ENCODE measurements at regions not wholly inside any gene's neighbourhood (a gene's known extent, or its start where the extent isn't known, plus 50 kb on each side); places are given as distances from the start of the nearest gene placed in this dataset.

DNA sequence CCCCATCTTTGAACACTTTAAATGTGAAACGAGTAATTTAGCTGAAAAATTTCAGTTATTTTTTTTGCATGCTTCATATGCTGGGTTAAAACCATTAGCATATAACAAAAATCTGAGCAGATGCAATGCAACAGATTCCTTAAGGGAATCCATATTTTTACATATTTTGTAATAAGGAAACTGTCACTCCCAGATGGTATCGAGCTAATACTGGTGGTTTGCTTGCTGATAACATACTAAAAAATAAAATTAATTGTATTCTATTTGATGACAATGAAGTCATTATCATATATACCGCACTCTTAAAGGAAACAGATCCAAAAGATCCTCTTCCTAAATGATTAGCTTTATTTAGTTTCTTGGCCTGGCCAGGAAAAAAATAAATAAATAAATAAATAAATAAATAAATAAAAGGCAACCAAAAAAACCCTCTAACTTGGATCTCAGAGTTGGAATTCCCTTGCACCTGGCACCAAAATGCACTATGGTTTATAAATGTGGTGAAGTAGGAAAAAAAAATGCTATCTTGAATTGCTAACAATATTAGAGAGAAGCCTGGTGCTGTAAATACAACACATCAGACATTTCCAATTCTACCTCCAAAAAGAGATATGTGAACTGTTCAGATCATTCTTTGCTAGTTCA is 503.2 kb upstream of the ARRDC4 start:
- TF ChIP-seq POLR2A (IDR thresholded peaks at IDR 0.05) (no peak), CTCF (IDR thresholded peaks at IDR 0.05) (no peak)
